GM12873 (cell line): ENCODE measurements at regions not wholly inside any gene's neighbourhood (a gene's known extent, or its start where the extent isn't known, plus 50 kb on each side); places are given as distances from the start of the nearest gene placed in this dataset.
A peak's percentile ranks its signal among the peaks of the same experiment; 100 is the strongest.

Experiments used
- CTCF ChIP-seq: IDR thresholded peaks from 2 replicates; pipeline ENCODE4 v1.5.1; 2012; ENCODE audit warnings: low read depth, mild to moderate bottlenecking, moderate library complexity, low read length, control low read depth; ENCODE audit not compliant: insufficient read depth; ENCODE audit errors: missing control alignments

GRCh38 chr3:132248490-132248889 lies 68.7 kb upstream of the ACP3 start:
- no peak for TF ChIP-seq CTCF

DNA sequence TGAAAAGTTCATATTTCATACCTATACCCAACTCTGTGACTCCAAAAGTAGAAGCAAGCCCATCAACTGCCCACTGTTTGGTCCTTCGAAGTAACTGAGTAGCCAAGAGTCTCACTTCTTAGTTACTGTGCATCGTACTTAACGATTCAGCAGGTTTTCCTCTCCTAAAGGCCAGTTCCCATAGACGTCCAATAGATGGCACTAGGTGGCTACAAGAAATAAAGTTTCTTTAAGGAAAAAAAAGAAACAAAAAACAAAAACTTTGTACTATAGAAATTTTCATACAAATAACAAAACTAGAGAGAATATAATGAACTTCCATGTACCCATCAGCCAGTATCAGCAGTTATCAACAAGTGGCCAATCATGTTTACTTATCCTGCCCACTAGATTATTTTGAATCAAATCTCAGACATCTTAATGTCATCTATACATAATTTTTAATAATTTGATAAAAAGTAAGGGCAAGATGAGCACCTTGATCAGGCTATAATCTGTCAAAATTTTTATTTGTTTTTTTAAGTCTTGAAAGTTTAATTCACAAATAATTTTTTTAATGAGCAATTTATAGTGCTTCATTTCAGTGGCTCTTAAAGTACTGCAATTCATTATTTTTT lies 63.8 kb upstream of the ACP3 start:
- TF ChIP-seq CTCF = peak; percentile 65

- TF ChIP-seq CTCF = no peak
Measured at GRCh38 chr3:132254076-132254755, 63.0 kb upstream of the ACP3 start.

DNA sequence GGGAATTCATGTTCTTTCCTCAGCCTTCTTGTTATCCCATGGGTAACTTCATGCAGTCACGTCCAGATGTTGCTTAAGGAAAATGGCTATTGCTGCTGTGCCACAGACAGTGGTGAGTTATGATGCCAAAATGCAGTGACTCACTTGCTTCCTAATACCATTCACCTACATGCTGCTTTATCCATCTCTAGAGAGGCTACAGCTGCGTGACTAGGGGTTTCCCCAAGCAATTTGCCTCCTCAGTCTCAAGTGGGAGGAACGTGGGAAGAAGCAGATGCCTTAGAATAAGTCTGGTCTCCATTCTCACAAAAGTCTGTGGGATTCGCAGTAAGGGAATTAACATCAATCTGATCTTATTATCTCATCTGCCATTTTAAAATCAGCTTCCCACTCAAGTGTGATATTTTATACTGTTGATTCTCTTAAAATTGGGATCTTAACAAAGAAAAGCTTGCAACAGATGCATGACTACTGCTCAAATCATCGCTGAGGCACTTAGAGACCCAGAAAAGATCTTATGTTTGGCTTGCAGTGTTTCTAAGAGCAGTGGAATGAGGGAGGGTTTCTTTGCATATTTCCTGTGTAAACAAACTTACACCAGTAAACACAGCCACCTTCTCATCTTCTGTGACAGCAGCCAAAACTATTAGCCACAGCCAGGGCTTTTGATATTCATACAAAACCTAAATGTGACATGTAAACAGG lies 62.0 kb upstream of the ACP3 start:
- TF ChIP-seq CTCF = no peak

DNA sequence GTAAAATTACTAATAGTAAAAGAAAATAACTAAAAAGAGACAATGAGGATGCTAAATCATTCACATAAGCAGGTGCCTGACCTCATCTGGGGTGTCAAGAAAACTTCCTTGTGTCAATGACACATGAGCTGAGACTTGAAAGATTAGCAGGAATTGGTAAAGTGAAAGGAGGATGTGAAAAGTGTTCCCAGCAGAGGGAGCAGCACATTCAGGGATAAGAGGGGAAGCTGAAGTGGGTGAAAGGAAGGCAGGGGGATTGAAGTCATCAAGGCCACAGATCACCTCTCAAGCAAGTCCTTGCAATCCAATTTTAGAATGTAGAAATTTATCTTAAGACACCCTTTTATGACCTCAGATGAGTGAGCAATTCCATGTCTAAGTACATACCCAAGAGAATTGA lies 60.2 kb upstream of the ACP3 start:
- TF ChIP-seq CTCF = peak; percentile 8

DNA sequence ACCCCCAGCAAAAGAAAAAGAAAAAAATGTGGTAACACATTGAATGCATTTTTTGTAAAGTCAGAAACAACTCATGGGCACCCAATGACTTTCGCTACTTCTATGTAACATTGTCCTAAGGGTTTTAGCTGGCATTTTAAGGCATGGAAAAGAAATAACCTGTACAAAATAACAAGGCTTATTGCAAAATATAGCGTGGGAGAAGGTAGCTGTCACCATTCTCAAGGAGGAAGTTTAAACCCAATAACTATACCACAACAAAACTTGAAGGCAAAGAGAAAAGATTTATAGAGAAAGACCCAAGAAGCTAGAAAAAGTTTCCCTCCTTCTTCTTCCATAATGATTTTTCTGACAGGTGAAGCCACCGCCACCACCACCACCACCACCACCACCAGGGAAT lies 55.7 kb upstream of the ACP3 start:
- TF ChIP-seq CTCF = no peak

- no peak for TF ChIP-seq CTCF
Measured at GRCh38 chr3:132262305-132262704, 54.9 kb upstream of the ACP3 start.
